Fibroblast of skin of left biceps (primary cell): ENCODE measurements at regions not wholly inside any gene's neighbourhood (a gene's known extent, or its start where the extent isn't known, plus 50 kb on each side); places are given as distances from the start of the nearest gene placed in this dataset.

Experiments
- DNase-seq, 2 experiments: peaks; one replicate each; pipeline ENCODE4 v3.0.0-alpha.2; 2013; ENCODE audit warnings: low read depth in 2 of 2

GRCh38 chr2:138439733-138440132, 61.8 kb upstream of the SPOPL start:
- no peak for DNase-seq

- no peak for DNase-seq
These were observed 60.8 kb upstream of the SPOPL start for GRCh38 chr2:138440759-138441158.

GRCh38 chr2:138441916-138442315, 59.7 kb upstream of the SPOPL start:
- no peak for DNase-seq

- DNase-seq = no peak
These were observed 57.2 kb upstream of the SPOPL start for GRCh38 chr2:138444411-138444810.

- DNase-seq = no peak
These were observed 56.3 kb upstream of the SPOPL start for GRCh38 chr2:138445227-138445626.

- no peak for DNase-seq
These were observed 55.5 kb upstream of the SPOPL start for GRCh38 chr2:138446043-138446442.

GRCh38 chr2:138447889-138448570, 53.5 kb upstream of the SPOPL start:
- no peak for DNase-seq
